RWPE2 (cell line): ENCODE measurements at regions not wholly inside any gene's neighbourhood (a gene's known extent, or its start where the extent isn't known, plus 50 kb on each side); places are given as distances from the start of the nearest gene placed in this dataset.

Source experiments
- ATAC-seq: fragments of 200-7000 bp; cut with Tn5 transposase; 3 replicates; pipeline ENCODE4 v1.9.1; 2021; ENCODE audit warnings: low read depth
- DNase-seq: peaks from one replicate; pipeline ENCODE4 v3.0.0-alpha.2; 2020; ENCODE audit warnings: low spot score
- H3K27ac ChIP-seq: fragments of 450-650 bp; 2 replicates; pipeline ENCODE4 v1.5.1; 2017; ENCODE audit warnings: mild to moderate bottlenecking; ENCODE audit not compliant: poor library complexity, severe bottlenecking
- H3K27me3 ChIP-seq: fragments of 250-450 bp; sonication (Bioruptor Pico); 2 replicates; pipeline ENCODE4 v1.5.1; 2021; ENCODE audit warnings: mild to moderate bottlenecking, moderate library complexity; ENCODE audit not compliant: insufficient read depth, poor library complexity, severe bottlenecking
- H3K36me3 ChIP-seq: fragments of 250-450 bp; sonication (Bioruptor Pico); 2 replicates; pipeline ENCODE4 v1.5.1; 2020; ENCODE audit warnings: low read depth, mild to moderate bottlenecking, moderate library complexity
- H3K4me1 ChIP-seq: fragments of 250-450 bp; sonication (Bioruptor Pico); 2 replicates; pipeline ENCODE4 v1.5.1; 2021; ENCODE audit warnings: mild to moderate bottlenecking, moderate library complexity; ENCODE audit not compliant: insufficient read depth, poor library complexity, severe bottlenecking
- H3K4me3 ChIP-seq: fragments of 250-450 bp; sonication (Bioruptor Pico); 2 replicates; pipeline ENCODE4 v1.5.1; 2021; ENCODE audit warnings: mild to moderate bottlenecking, moderate library complexity; ENCODE audit not compliant: severe bottlenecking
- H3K9me3 ChIP-seq: fragments of 250-450 bp; sonication (Bioruptor Pico); 2 replicates; pipeline ENCODE4 v1.5.1; 2021; ENCODE audit warnings: mild to moderate bottlenecking, moderate library complexity; ENCODE audit not compliant: severe bottlenecking
- TF ChIP-seq, protein P1 (sequence below): fragments of 450-650 bp; IDR thresholded peaks from one replicate; pipeline ENCODE4 v1.5.1; 2017; ENCODE audit warnings: mild to moderate bottlenecking, moderate library complexity; ENCODE audit not compliant: poor library complexity, severe bottlenecking

DNA sequence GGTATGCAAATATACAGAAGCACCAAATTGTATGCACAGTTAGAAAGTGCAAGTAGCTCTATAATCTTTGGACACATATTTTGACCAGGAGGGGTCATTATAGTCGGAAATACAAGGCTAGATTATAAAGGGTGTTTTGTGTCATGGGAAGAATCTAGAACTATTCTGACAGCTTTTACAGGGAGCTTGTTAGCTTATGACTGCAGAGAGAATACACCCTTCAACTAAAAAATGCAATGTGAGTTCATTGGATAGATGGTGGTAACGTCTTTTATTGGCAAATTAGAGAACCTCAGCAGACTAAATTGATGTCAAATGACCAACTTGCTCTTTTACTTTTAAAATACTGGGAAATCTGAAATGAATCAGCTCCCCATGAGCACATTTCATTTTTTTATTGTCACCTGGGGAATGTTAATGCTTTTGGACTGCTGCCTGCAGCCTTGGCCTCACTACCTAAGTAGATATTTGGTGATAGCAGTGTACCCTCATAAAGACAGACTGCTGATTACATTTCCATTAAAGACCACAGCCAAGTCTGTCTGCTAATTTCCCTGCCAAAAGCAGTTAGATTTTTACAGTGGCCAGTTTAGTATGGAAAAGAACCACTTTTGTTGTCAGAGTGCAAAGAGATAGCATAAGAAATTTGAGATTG, 515.9 kb upstream of the DPPA4 start:
- H3K4me1 ChIP-seq = no peaks in the 10 kb centered on the region
- DNase-seq = no peak
- H3K4me3 ChIP-seq = no peak overlapping the region
- TF ChIP-seq, protein P1, sequence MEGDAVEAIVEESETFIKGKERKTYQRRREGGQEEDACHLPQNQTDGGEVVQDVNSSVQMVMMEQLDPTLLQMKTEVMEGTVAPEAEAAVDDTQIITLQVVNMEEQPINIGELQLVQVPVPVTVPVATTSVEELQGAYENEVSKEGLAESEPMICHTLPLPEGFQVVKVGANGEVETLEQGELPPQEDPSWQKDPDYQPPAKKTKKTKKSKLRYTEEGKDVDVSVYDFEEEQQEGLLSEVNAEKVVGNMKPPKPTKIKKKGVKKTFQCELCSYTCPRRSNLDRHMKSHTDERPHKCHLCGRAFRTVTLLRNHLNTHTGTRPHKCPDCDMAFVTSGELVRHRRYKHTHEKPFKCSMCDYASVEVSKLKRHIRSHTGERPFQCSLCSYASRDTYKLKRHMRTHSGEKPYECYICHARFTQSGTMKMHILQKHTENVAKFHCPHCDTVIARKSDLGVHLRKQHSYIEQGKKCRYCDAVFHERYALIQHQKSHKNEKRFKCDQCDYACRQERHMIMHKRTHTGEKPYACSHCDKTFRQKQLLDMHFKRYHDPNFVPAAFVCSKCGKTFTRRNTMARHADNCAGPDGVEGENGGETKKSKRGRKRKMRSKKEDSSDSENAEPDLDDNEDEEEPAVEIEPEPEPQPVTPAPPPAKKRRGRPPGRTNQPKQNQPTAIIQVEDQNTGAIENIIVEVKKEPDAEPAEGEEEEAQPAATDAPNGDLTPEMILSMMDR = no peak
- H3K27ac ChIP-seq = no peak overlapping the region
- no peaks in the 10 kb centered on the region for H3K9me3 ChIP-seq
- no peak for ATAC-seq
- H3K27me3 ChIP-seq = no peaks in the 10 kb centered on the region
- H3K36me3 ChIP-seq = no peaks in the 10 kb centered on the region

DNA sequence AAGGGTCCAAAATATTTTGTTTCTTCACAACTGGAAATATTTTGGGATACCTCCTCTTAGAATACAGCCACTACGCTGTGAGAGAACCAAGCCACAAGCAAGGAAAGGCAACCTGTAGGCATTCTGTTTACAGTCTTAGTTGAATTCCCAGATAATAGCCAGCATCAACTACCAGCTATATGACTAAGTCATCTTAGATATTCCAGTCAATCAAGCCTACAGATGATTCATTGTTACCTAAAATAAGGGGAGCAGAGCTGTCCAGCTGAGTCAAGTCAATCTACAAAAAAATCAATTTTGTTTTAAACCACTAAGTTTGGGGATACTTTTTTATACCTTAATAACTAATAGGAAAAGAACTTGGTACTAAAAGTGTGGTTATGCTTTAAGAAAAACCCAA, 526.4 kb upstream of the DPPA4 start:
- Histone ChIP-seq H3K27me3 (no peaks in the 10 kb centered on the region), H3K4me3 (no peak overlapping the region), H3K27ac (no peak overlapping the region), H3K9me3 (no peaks in the 10 kb centered on the region), H3K4me1 (no peaks in the 10 kb centered on the region), H3K36me3 (no peaks in the 10 kb centered on the region)
- ATAC-seq (no peak), DNase-seq (no peak)
- TF ChIP-seq, protein P1 = no peak

DNA sequence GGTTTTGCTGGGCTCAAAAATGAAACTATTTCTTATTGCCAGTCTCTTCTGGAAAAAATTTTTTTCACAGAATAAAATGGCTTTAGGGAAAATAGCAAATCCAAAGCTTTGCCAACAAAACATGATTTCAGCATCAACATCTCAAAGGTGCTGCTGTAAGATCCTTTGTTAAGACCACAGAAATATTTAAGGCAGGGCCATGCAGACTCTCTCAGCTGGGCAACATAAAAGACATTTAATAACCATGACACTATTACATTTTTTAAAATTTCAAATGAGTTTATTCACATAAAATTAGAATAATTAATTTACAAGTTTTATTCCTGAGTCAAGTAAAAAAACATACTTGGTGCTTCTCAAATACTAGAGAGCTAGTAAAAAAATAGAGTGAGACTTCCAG, 527.1 kb upstream of the DPPA4 start:
- ATAC-seq (no peak), DNase-seq (no peak)
- TF ChIP-seq, protein P1 = no peak
- Histone ChIP-seq H3K4me3 (no peak overlapping the region), H3K9me3 (no peaks in the 10 kb centered on the region), H3K27ac (no peak overlapping the region), H3K4me1 (no peaks in the 10 kb centered on the region), H3K27me3 (no peaks in the 10 kb centered on the region), H3K36me3 (no peaks in the 10 kb centered on the region)

DNA sequence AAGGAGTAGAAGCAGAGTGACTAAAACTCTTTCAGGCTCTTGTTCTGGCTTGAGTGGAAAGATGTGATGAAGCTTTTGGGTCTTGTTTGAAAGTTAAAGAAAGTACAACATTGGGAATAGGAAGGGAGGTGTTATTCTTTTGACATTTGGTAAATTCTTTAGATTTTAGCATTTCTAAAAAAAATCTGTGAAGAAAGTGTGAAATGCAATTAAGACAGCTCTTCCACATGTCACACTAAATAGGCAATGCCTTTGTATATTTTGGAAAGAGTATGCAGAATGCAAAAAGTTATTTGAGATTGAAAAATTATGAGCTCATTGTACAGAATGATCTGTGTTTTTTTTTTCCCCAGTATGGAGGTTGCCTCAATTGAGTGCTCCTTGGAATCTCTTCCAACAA, 532.2 kb upstream of the DPPA4 start:
- no peaks in the 10 kb centered on the region for H3K9me3 ChIP-seq

More for the DNA sequence above, 532.2 kb upstream of the DPPA4 start:
- TF ChIP-seq, protein P1 = no peak
- H3K27me3 ChIP-seq = no peaks in the 10 kb centered on the region
- no peaks in the 10 kb centered on the region for H3K36me3 ChIP-seq
- H3K4me3 ChIP-seq = no peak overlapping the region
- ATAC-seq = no peak
- no peak for DNase-seq
- H3K4me1 ChIP-seq = no peaks in the 10 kb centered on the region
- H3K27ac ChIP-seq = no peak overlapping the region
